Parathyroid adenoma (tissue), 2 donors: ENCODE measurements at regions not wholly inside any gene's neighbourhood (a gene's known extent, or its start where the extent isn't known, plus 50 kb on each side); places are given as distances from the start of the nearest gene placed in this dataset.

Experiments used
- H2AFZ ChIP-seq: fragments of 300-600 bp; sonication (generic); one replicate; pipeline ENCODE4 v1.7.0; 2017; ENCODE audit warnings: antibody characterized with exemption, mild to moderate bottlenecking
- H3K27ac ChIP-seq: fragments of 300-600 bp; sonication (generic); one replicate; pipeline ENCODE4 v1.7.0; 2017
- H3K27me3 ChIP-seq: fragments of 300-600 bp; sonication (generic); one replicate; pipeline ENCODE4 v1.7.0; 2017; ENCODE audit warnings: low read length; ENCODE audit not compliant: control insufficient read depth, insufficient read depth
- H3K36me3 ChIP-seq: fragments of 300-600 bp; sonication (generic); one replicate; pipeline ENCODE4 v1.7.0; 2017; ENCODE audit warnings: low read length; ENCODE audit not compliant: control insufficient read depth, insufficient read depth
- H3K4me1 ChIP-seq: fragments of 300-600 bp; sonication (generic); one replicate; pipeline ENCODE4 v1.7.0; 2017; ENCODE audit warnings: control low read depth
- H3K4me2 ChIP-seq: fragments of 300-600 bp; sonication (generic); one replicate; pipeline ENCODE4 v1.7.0; 2017; ENCODE audit warnings: low read length
- H3K4me3 ChIP-seq: fragments of 300-600 bp; sonication (generic); one replicate; pipeline ENCODE4 v1.7.0; 2017; ENCODE audit warnings: low read depth, low read length
- H3K79me2 ChIP-seq: fragments of 300-600 bp; sonication (generic); one replicate; pipeline ENCODE4 v1.7.0; 2017; ENCODE audit warnings: control low read depth
- H3K9ac ChIP-seq: fragments of 300-600 bp; sonication (generic); one replicate; pipeline ENCODE4 v1.7.0; 2017; ENCODE audit warnings: mild to moderate bottlenecking
- H3K9me3 ChIP-seq: fragments of 300-600 bp; sonication (generic); one replicate; pipeline ENCODE4 v1.7.0; 2017; ENCODE audit warnings: low read length; ENCODE audit not compliant: control insufficient read depth
- TF ChIP-seq, protein P1 (sequence below): fragments of 300-600 bp; sonication (generic); IDR thresholded peaks from one replicate; pipeline ENCODE4 v1.7.0; 2017; ENCODE audit warnings: antibody characterized with exemption, mild to moderate bottlenecking
- donor health status: primary hyperparathyroidism.

- Histone ChIP-seq H3K27ac (no peak overlapping the region), H3K4me3 (no peak overlapping the region), H2AFZ (no peak overlapping the region), H3K27me3 (no peaks in the 10 kb centered on the region), H3K9me3 (no peaks in the 10 kb centered on the region), H3K79me2 (no peaks in the 10 kb centered on the region), H3K9ac (no peak overlapping the region), H3K4me1 (no peaks in the 10 kb centered on the region), H3K36me3 (no peaks in the 10 kb centered on the region), H3K4me2 (no peak overlapping the region)
- TF ChIP-seq, protein P1, sequence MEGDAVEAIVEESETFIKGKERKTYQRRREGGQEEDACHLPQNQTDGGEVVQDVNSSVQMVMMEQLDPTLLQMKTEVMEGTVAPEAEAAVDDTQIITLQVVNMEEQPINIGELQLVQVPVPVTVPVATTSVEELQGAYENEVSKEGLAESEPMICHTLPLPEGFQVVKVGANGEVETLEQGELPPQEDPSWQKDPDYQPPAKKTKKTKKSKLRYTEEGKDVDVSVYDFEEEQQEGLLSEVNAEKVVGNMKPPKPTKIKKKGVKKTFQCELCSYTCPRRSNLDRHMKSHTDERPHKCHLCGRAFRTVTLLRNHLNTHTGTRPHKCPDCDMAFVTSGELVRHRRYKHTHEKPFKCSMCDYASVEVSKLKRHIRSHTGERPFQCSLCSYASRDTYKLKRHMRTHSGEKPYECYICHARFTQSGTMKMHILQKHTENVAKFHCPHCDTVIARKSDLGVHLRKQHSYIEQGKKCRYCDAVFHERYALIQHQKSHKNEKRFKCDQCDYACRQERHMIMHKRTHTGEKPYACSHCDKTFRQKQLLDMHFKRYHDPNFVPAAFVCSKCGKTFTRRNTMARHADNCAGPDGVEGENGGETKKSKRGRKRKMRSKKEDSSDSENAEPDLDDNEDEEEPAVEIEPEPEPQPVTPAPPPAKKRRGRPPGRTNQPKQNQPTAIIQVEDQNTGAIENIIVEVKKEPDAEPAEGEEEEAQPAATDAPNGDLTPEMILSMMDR: no peak
These were observed 184.6 kb upstream of the PZP start for GRCh38 chr12:9392842-9393241.

- Histone ChIP-seq H3K4me3 (no peak overlapping the region), H2AFZ (no peak overlapping the region), H3K36me3 (no peaks in the 10 kb centered on the region), H3K4me2 (no peak overlapping the region), H3K27ac (no peak overlapping the region), H3K79me2 (no peaks in the 10 kb centered on the region), H3K4me1 (no peaks in the 10 kb centered on the region), H3K27me3 (no peaks in the 10 kb centered on the region), H3K9ac (no peak overlapping the region), H3K9me3 (no peaks in the 10 kb centered on the region)
- TF ChIP-seq, protein P1: no peak
These were observed 183.6 kb upstream of the PZP start for GRCh38 chr12:9391815-9392214.

- Histone ChIP-seq H3K9me3 (no peaks in the 10 kb centered on the region), H3K27me3 (no peaks in the 10 kb centered on the region), H3K4me3 (no peak overlapping the region), H3K79me2 (no peaks in the 10 kb centered on the region), H3K27ac (no peak overlapping the region), H3K4me1 (no peaks in the 10 kb centered on the region), H3K9ac (no peak overlapping the region), H3K4me2 (no peak overlapping the region), H3K36me3 (no peaks in the 10 kb centered on the region), H2AFZ (no peak overlapping the region)
- TF ChIP-seq, protein P1: no peak
These were observed 182.6 kb upstream of the PZP start for GRCh38 chr12:9390761-9391160.

DNA sequence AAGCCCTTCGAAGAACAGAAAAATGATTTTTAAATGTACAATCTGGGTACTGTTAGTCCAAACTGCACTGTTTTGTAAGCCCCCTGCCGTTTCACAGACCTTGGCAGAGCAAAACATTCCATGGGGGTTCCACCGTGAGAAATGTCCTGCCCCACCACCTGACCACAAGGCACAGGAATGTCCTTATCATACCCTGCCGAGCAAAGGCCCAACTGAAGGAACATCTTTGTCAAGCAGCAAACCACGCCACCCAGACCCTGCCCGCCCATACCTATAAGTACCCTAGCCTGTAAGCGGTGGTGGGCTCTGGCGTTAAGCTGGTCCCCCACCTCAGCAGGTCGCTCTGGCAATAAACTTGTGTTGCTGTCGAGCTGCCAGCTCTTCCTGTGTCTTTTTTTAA is 181.6 kb upstream of the PZP start:
- H3K4me2 ChIP-seq: no peak overlapping the region
- H3K27ac ChIP-seq: no peak overlapping the region
- TF ChIP-seq, protein P1: no peak
- no peak overlapping the region for H3K4me3 ChIP-seq
- no peak overlapping the region for H2AFZ ChIP-seq
- no peaks in the 10 kb centered on the region for H3K27me3 ChIP-seq
- no peaks in the 10 kb centered on the region for H3K4me1 ChIP-seq
- no peaks in the 10 kb centered on the region for H3K36me3 ChIP-seq
- H3K9ac ChIP-seq: no peak overlapping the region
- no peaks in the 10 kb centered on the region for H3K9me3 ChIP-seq
- H3K79me2 ChIP-seq: no peaks in the 10 kb centered on the region

DNA sequence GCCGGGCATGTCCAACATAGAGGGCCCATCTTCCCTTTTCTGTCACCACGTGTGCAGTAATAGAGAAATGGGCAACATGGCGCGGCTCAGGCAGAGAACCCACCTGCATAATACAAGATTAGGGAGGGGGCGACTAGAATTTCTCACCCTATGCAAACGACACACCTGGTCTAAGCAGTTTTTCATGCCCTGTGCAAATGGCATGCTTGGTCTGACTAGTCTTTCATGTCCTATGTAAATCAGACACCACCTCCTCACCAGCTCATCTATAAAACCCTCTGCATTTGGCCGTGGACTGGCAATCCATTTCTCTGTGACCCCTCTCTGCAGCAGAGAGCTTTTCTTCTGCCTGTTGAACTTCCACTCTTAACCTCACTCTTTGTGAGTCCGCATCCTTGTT is 180.2 kb upstream of the PZP start:
- TF ChIP-seq, protein P1: no peak
- H2AFZ ChIP-seq: no peak overlapping the region
- H3K9me3 ChIP-seq: no peaks in the 10 kb centered on the region
- H3K27ac ChIP-seq: no peak overlapping the region
- no peak overlapping the region for H3K9ac ChIP-seq
- no peak overlapping the region for H3K4me3 ChIP-seq
- no peak overlapping the region for H3K4me2 ChIP-seq
- H3K27me3 ChIP-seq: no peaks in the 10 kb centered on the region
- no peaks in the 10 kb centered on the region for H3K36me3 ChIP-seq
- H3K4me1 ChIP-seq: no peaks in the 10 kb centered on the region
- H3K79me2 ChIP-seq: no peaks in the 10 kb centered on the region
